ENCODE measurements at regions not wholly inside any gene's neighbourhood (a gene's known extent, or its start where the extent isn't known, plus 50 kb on each side); places are given as distances from the start of the nearest gene placed in this dataset.

- DNase-seq, result no peak
These were observed 2857.0 kb upstream of the PCDH20 start for GRCh38 chr13:64272681-64273080.

GRCh38 chr13:64266024-64266423 is 2850.4 kb upstream of the PCDH20 start:
- DNase-seq, result no peak

GRCh38 chr13:64263285-64263684 is 2847.6 kb upstream of the PCDH20 start:
- DNase-seq, result no peak

GRCh38 chr13:64256751-64257150 is 2841.1 kb upstream of the PCDH20 start:
- no peak for DNase-seq

- DNase-seq, result no peak
These were observed 2840.3 kb upstream of the PCDH20 start for GRCh38 chr13:64255988-64256387.

- DNase-seq, result no peak
These were observed 2832.9 kb upstream of the PCDH20 start for GRCh38 chr13:64248371-64249065.

- DNase-seq, result no peak
These were observed 2823.7 kb upstream of the PCDH20 start for GRCh38 chr13:64239372-64239771.

GRCh38 chr13:64234255-64234654 is 2818.6 kb upstream of the PCDH20 start:
- no peak for DNase-seq

GRCh38 chr13:64223016-64223415 is 2807.4 kb upstream of the PCDH20 start:
- DNase-seq, result no peak

GRCh38 chr13:64206430-64207225 is 2791.0 kb upstream of the PCDH20 start:
- no peak for DNase-seq

- DNase-seq, result no peak
These were observed 2786.9 kb upstream of the PCDH20 start for GRCh38 chr13:64202517-64202916.

GRCh38 chr13:64197232-64197631 is 2781.6 kb upstream of the PCDH20 start:
- DNase-seq, result no peak

GRCh38 chr13:64186503-64187250 is 2771.0 kb upstream of the PCDH20 start:
- DNase-seq, result peak; percentile 19

GRCh38 chr13:64186071-64186470 is 2770.4 kb upstream of the PCDH20 start:
- DNase-seq, result peak; percentile 11

- DNase-seq, result no peak
These were observed 2765.1 kb upstream of the PCDH20 start for GRCh38 chr13:64180756-64181155.

GRCh38 chr13:64165826-64166225 is 2750.2 kb upstream of the PCDH20 start:
- no peak for DNase-seq

- DNase-seq, result no peak
These were observed 2748.8 kb upstream of the PCDH20 start for GRCh38 chr13:64164435-64164834.

GRCh38 chr13:64160479-64160878 is 2744.8 kb upstream of the PCDH20 start:
- DNase-seq, result no peak

- DNase-seq, result no peak
These were observed 2743.3 kb upstream of the PCDH20 start for GRCh38 chr13:64158908-64159307.

- DNase-seq, result no peak
These were observed 2738.9 kb upstream of the PCDH20 start for GRCh38 chr13:64154514-64154913.

- no peak for DNase-seq
These were observed 2715.0 kb upstream of the PCDH20 start for GRCh38 chr13:64130600-64130999.

GRCh38 chr13:64130171-64130570 is 2714.5 kb upstream of the PCDH20 start:
- no peak for DNase-seq

- no peak for DNase-seq
These were observed 2712.2 kb upstream of the PCDH20 start for GRCh38 chr13:64127856-64128255.

All from hindlimb muscle (tissue), 1 donor.